HEK293 (cell line): ENCODE measurements at regions not wholly inside any gene's neighbourhood (a gene's known extent, or its start where the extent isn't known, plus 50 kb on each side); places are given as distances from the start of the nearest gene placed in this dataset.

Experiments
- CTCF ChIP-seq: fragments of 450-650 bp; formaldehyde crosslinking; IDR thresholded peaks from 2 replicates; pipeline ENCODE4 v1.5.1; 2016; ENCODE audit warnings: missing biosample characterization, missing genetic modification characterization
- INSM2 ChIP-seq: fragments of 450-650 bp; formaldehyde crosslinking; IDR thresholded peaks from 2 replicates; pipeline ENCODE4 v1.5.1; 2016; ENCODE audit warnings: missing biosample characterization, missing genetic modification characterization
- PRDM1 ChIP-seq: fragments of 450-650 bp; formaldehyde crosslinking; IDR thresholded peaks from 2 replicates; pipeline ENCODE4; 2016; ENCODE audit warnings: missing biosample characterization, missing genetic modification characterization
- REPIN1 ChIP-seq: fragments of 450-650 bp; formaldehyde crosslinking; IDR thresholded peaks from 2 replicates; pipeline ENCODE4 v1.5.1; 2017; ENCODE audit warnings: missing biosample characterization, missing genetic modification characterization, low read depth
- REST ChIP-seq: fragments of 450-650 bp; formaldehyde crosslinking; IDR thresholded peaks from 2 replicates; pipeline ENCODE4 v1.5.1; 2016; ENCODE audit warnings: missing biosample characterization, missing genetic modification characterization
- ZBTB7A ChIP-seq: fragments of 450-650 bp; formaldehyde crosslinking; IDR thresholded peaks from 2 replicates; pipeline ENCODE4 v1.5.1; 2016; ENCODE audit warnings: low read depth, missing biosample characterization, missing genetic modification characterization
- ZFP37 ChIP-seq: fragments of 450-650 bp; formaldehyde crosslinking; IDR thresholded peaks from 2 replicates; pipeline ENCODE4 v1.5.1; 2016; ENCODE audit warnings: missing biosample characterization, missing genetic modification characterization
- ZNF121 ChIP-seq: fragments of 450-650 bp; formaldehyde crosslinking; IDR thresholded peaks from 2 replicates; pipeline ENCODE4 v1.5.1; 2016; ENCODE audit warnings: missing biosample characterization, missing genetic modification characterization
- ZNF777 ChIP-seq: fragments of 450-650 bp; formaldehyde crosslinking; IDR thresholded peaks from 2 replicates; pipeline ENCODE4 v1.5.1; 2017; ENCODE audit warnings: missing biosample characterization, missing genetic modification characterization, borderline replicate concordance
- ZNF830 ChIP-seq: fragments of 450-650 bp; IDR thresholded peaks from 2 replicates; pipeline ENCODE4 v1.5.0; 2018; ENCODE audit warnings: missing biosample characterization, missing genetic modification characterization, low read depth, mild to moderate bottlenecking, moderate library complexity
- ZSCAN5A ChIP-seq: fragments of 450-650 bp; formaldehyde crosslinking; IDR thresholded peaks from 2 replicates; pipeline ENCODE4 v1.5.1; 2016; ENCODE audit warnings: missing biosample characterization, missing genetic modification characterization

- TF ChIP-seq CTCF (tag by site-specific recombination) (no peak), INSM2 (no peak), ZNF121 (tag by site-specific recombination) (no peak), ZBTB7A (no peak), REPIN1 (tag by site-specific recombination) (no peak), PRDM1 (no peak), ZSCAN5A (tag by site-specific recombination) (no peak), REST (no peak), ZNF830 (tag by site-specific recombination) (no peak), ZFP37 (tag by site-specific recombination) (no peak), ZNF777 (no peak)
Measured at GRCh38 chr7:145645135-145645515, 471.5 kb upstream of the CNTNAP2 start.
